Brain pericyte (primary cell): ENCODE measurements at regions not wholly inside any gene's neighbourhood (a gene's known extent, or its start where the extent isn't known, plus 50 kb on each side); places are given as distances from the start of the nearest gene placed in this dataset.

Experiments used
- DNase-seq: peaks from one replicate; pipeline ENCODE4 v3.0.0-alpha.2; 2012; ENCODE audit warnings: low read depth, low spot score

- DNase-seq, result no peak
Measured at GRCh38 chr1:88519156-88519555, 164.9 kb upstream of the PKN2 start.

- no peak for DNase-seq
Measured at GRCh38 chr1:88523854-88524528, 160.1 kb upstream of the PKN2 start.

- DNase-seq, result no peak
Measured at GRCh38 chr1:88526456-88526855, 157.6 kb upstream of the PKN2 start.

GRCh38 chr1:88528792-88529191 is 155.3 kb upstream of the PKN2 start:
- no peak for DNase-seq

GRCh38 chr1:88529581-88529980 is 154.5 kb upstream of the PKN2 start:
- DNase-seq, result no peak

- no peak for DNase-seq
Measured at GRCh38 chr1:88530246-88530645, 153.8 kb upstream of the PKN2 start.

- DNase-seq, result no peak
Measured at GRCh38 chr1:88537787-88538186, 146.3 kb upstream of the PKN2 start.

- no peak for DNase-seq
Measured at GRCh38 chr1:88538222-88538899, 145.7 kb upstream of the PKN2 start.

GRCh38 chr1:88540255-88540654 is 143.8 kb upstream of the PKN2 start:
- DNase-seq, result no peak

GRCh38 chr1:88541596-88541995 is 142.5 kb upstream of the PKN2 start:
- no peak for DNase-seq

- DNase-seq, result no peak
Measured at GRCh38 chr1:88544195-88544594, 139.9 kb upstream of the PKN2 start.

- no peak for DNase-seq
Measured at GRCh38 chr1:88549536-88549935, 134.5 kb upstream of the PKN2 start.

GRCh38 chr1:88552226-88552625 is 131.8 kb upstream of the PKN2 start:
- DNase-seq, result no peak

GRCh38 chr1:88557014-88557413 is 127.1 kb upstream of the PKN2 start:
- DNase-seq, result no peak

GRCh38 chr1:88560621-88561020 is 123.5 kb upstream of the PKN2 start:
- DNase-seq, result no peak

- no peak for DNase-seq
Measured at GRCh38 chr1:88562991-88563390, 121.1 kb upstream of the PKN2 start.

- no peak for DNase-seq
Measured at GRCh38 chr1:88566615-88567387, 117.3 kb upstream of the PKN2 start.

- DNase-seq, result no peak
Measured at GRCh38 chr1:88571506-88571905, 112.6 kb upstream of the PKN2 start.

- DNase-seq, result no peak
Measured at GRCh38 chr1:88579598-88579997, 104.5 kb upstream of the PKN2 start.

GRCh38 chr1:88581703-88582102 is 102.4 kb upstream of the PKN2 start:
- DNase-seq, result no peak

GRCh38 chr1:88593358-88593757 is 90.7 kb upstream of the PKN2 start:
- DNase-seq, result no peak

- no peak for DNase-seq
Measured at GRCh38 chr1:88595355-88596002, 88.6 kb upstream of the PKN2 start.
